Ovary (tissue), 7 donors: ENCODE measurements at regions not wholly inside any gene's neighbourhood (a gene's known extent, or its start where the extent isn't known, plus 50 kb on each side); places are given as distances from the start of the nearest gene placed in this dataset.

Experiments used
- DNase-seq, 5 donors: peaks; one replicate each; pipeline ENCODE4 v3.0.0-alpha.2; 2019 to 2020
- H3K27ac ChIP-seq, 2 donors: fragments of 200-600 bp; one replicate each; pipeline versions ENCODE4 v1.5.1 to v1.8.0; 2019 to 2022
- H3K27me3 ChIP-seq: fragments of 200-600 bp; one replicate; pipeline ENCODE4 v1.8.0; 2022
- H3K36me3 ChIP-seq: fragments of 200-600 bp; sonication (generic); one replicate; pipeline ENCODE4 v1.5.1; 2019
- H3K4me1 ChIP-seq: one replicate; pipeline ENCODE4 v1.8.1; 2013; ENCODE audit warnings: mild to moderate bottlenecking, moderate library complexity; ENCODE audit not compliant: insufficient read depth
- H3K4me3 ChIP-seq: fragments of 200-600 bp; sonication (generic); one replicate; pipeline ENCODE4 v1.5.1; 2017
- H3K9me3 ChIP-seq, 2 donors: fragments of 200-600 bp in 1 of 2; sonication (generic) in 1 of 2; one replicate each; pipeline versions ENCODE4 v1.5.1 to v1.8.1; 2013 to 2019; ENCODE audit warnings: mild to moderate bottlenecking in 1 of 2, moderate library complexity in 1 of 2
- EP300 ChIP-seq: sonication (generic); formaldehyde crosslinking; IDR thresholded peaks from one replicate; pipeline ENCODE4 v1.6.1; 2017; ENCODE audit warnings: antibody characterized with exemption
- POLR2A ChIP-seq: fragments of 450-650 bp; IDR thresholded peaks from one replicate; pipeline ENCODE4 v1.6.1; 2017; ENCODE audit warnings: antibody characterized with exemption, mild to moderate bottlenecking, moderate library complexity
- WGBS, 3 donors: extraction: QIAGEN DNeasy Blood & Tissue Kit in 1 of 3; methylation state at CpG; one replicate each; pipeline versions ENCODE4 v1.1.5 to v1.1.7; 2013 to 2017; 5-methylcytosine and 5-hydroxymethylcytosine counted together
- intact Hi-C, 4 donors: fragments of 100-400 bp; cut with DNase I; formaldehyde crosslinking; loops; one replicate each; pipeline versions ENCODE4 v1.11.0 to v1.15.1; 2022 to 2023
- TF ChIP-seq, protein P1 (sequence below), 3 donors: fragments of 450-650 bp in 2 of 3; fragments of 200-600 bp in 1 of 3; IDR thresholded peaks; one replicate each; pipeline versions ENCODE4 v1.5.1 to v1.8.0; 2016 to 2022; ENCODE audit warnings: antibody characterized with exemption in 3 of 3, mild to moderate bottlenecking in 1 of 3
- donor health status: DM: no; HTN: no; CAD: no; lungs with moderate emphysema.
- donor health status: DM: no; HTN: no; CAD: no.
- donor health status: Bipolar disorder and iron deficiency.
- donor health status: DM: no; HTN: no; CAD: no.
- donor health status: DM: yes; HTN: yes; CAD: no.

DNA sequence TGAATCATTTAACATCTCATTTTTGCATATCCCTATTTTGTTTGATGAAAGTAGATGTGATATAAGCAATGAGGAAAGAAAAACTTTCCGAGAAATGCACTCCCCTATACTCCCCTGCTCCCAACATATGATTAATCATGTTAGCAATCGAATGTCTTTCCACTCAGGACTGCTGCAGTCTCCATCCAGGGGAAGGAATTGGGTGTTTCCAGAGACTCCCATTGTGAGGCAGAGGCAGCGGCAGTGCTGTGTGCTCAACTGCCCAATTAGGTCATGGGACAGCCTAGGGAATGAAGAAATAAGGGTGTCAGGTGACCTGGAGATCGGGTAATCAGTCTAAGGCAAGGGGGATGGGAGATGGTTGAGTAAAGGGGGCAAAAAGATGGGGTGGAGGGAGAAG is 268.6 kb upstream of the MEIS2 start:
- Histone ChIP-seq H3K27me3 (no peaks in the 10 kb centered on the region), H3K9me3 (no peaks in the 10 kb centered on the region), H3K4me3 (no peak overlapping the region), H3K36me3 (no peaks in the 10 kb centered on the region), H3K4me1 (no peaks in the 10 kb centered on the region), H3K27ac (no peak overlapping the region)
- no peak for DNase-seq
- intact Hi-C loops: no loop called here
- TF ChIP-seq, protein P1, sequence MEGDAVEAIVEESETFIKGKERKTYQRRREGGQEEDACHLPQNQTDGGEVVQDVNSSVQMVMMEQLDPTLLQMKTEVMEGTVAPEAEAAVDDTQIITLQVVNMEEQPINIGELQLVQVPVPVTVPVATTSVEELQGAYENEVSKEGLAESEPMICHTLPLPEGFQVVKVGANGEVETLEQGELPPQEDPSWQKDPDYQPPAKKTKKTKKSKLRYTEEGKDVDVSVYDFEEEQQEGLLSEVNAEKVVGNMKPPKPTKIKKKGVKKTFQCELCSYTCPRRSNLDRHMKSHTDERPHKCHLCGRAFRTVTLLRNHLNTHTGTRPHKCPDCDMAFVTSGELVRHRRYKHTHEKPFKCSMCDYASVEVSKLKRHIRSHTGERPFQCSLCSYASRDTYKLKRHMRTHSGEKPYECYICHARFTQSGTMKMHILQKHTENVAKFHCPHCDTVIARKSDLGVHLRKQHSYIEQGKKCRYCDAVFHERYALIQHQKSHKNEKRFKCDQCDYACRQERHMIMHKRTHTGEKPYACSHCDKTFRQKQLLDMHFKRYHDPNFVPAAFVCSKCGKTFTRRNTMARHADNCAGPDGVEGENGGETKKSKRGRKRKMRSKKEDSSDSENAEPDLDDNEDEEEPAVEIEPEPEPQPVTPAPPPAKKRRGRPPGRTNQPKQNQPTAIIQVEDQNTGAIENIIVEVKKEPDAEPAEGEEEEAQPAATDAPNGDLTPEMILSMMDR (IDR thresholded peaks at IDR 0.05): no peak
- TF ChIP-seq EP300 (no peak), POLR2A (no peak)
- 59 to 78% (median 64%) methylated on average over 4 of the region's 4 CpGs for WGBS, 3 donors

GRCh38 chr15:37370941-37371340 is 270.6 kb upstream of the MEIS2 start:
- Histone ChIP-seq H3K27ac (no peak overlapping the region), H3K4me1 (no peaks in the 10 kb centered on the region), H3K9me3 (no peaks in the 10 kb centered on the region), H3K27me3 (no peaks in the 10 kb centered on the region), H3K36me3 (no peaks in the 10 kb centered on the region), H3K4me3 (no peak overlapping the region)
- TF ChIP-seq POLR2A (no peak), EP300 (no peak)
- TF ChIP-seq, protein P1 (IDR thresholded peaks at IDR 0.05): no peak
- intact Hi-C loops: no loop called here
- WGBS, 3 donors: 51 to 72% (median 60%) methylated on average over 2 of the region's 2 CpGs
- no peak for DNase-seq

- intact Hi-C loops: no loop called here
- Histone ChIP-seq H3K4me3 (no peak overlapping the region), H3K9me3 (no peaks in the 10 kb centered on the region), H3K36me3 (no peaks in the 10 kb centered on the region), H3K27me3 (no peaks in the 10 kb centered on the region), H3K27ac (no peak overlapping the region), H3K4me1 (no peaks in the 10 kb centered on the region)
- 7 to 21% (median 7%) methylated on average over 6 of the region's 6 CpGs for WGBS, 3 donors
- DNase-seq: no peak
- TF ChIP-seq EP300: no peak
- TF ChIP-seq, protein P1 (IDR thresholded peaks at IDR 0.05): no peak
- TF ChIP-seq POLR2A: no peak
Observed at GRCh38 chr15:37372064-37372463, 271.7 kb upstream of the MEIS2 start.

DNA sequence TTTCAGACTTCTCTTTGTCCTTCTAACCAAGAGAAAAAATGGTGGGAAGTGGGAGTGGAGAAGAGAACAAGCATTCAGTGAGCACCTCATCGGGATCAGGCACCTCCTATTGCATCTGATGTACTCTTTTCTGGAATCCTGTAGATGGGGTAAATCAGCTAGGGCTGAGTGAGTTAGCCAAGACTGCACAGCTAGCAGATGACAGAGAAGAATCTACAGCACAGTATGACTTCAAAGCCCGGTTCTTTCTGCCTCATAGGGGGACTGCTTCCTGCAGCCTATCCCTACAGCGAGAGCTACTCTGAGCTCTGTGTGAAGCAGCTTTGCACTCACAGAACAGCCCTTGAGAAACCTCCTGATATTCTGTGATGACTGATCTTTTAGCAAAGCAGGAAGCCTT is 275.2 kb upstream of the MEIS2 start:
- H3K4me3 ChIP-seq: no peak overlapping the region
- 41 to 63% (median 63%) methylated on average over 3 of the region's 3 CpGs for WGBS, 3 donors
- no peaks in the 10 kb centered on the region for H3K9me3 ChIP-seq
- H3K27ac ChIP-seq: no peak overlapping the region
- TF ChIP-seq, protein P1 (IDR thresholded peaks at IDR 0.05): no peak
- no peaks in the 10 kb centered on the region for H3K27me3 ChIP-seq
- intact Hi-C loops: no loop called here
- H3K36me3 ChIP-seq: no peaks in the 10 kb centered on the region
- DNase-seq: no peak
- H3K4me1 ChIP-seq: no peaks in the 10 kb centered on the region

- 90 to 95% (median 93%) methylated on average over 2 of the region's 2 CpGs for WGBS, 3 donors
- H3K4me1 ChIP-seq: no peaks in the 10 kb centered on the region
- no peaks in the 10 kb centered on the region for H3K9me3 ChIP-seq
- no peak for TF ChIP-seq EP300
- TF ChIP-seq, protein P1 (IDR thresholded peaks at IDR 0.05): no peak
- TF ChIP-seq POLR2A: no peak
- DNase-seq: no peak
- H3K36me3 ChIP-seq: no peaks in the 10 kb centered on the region
- no peaks in the 10 kb centered on the region for H3K27me3 ChIP-seq
- no peak overlapping the region for H3K4me3 ChIP-seq
- H3K27ac ChIP-seq: no peak overlapping the region
- intact Hi-C loops: no loop called here
Observed at GRCh38 chr15:37377428-37377827, 277.1 kb upstream of the MEIS2 start.
